Effector CD8-positive, alpha-beta T cell (primary cell): ENCODE measurements at regions not wholly inside any gene's neighbourhood (a gene's known extent, or its start where the extent isn't known, plus 50 kb on each side); places are given as distances from the start of the nearest gene placed in this dataset.

Source experiments
- DNase-seq: peaks from one replicate; lab custom pipeline; 2025; lab: John Stamatoyannopoulos, UW

DNA sequence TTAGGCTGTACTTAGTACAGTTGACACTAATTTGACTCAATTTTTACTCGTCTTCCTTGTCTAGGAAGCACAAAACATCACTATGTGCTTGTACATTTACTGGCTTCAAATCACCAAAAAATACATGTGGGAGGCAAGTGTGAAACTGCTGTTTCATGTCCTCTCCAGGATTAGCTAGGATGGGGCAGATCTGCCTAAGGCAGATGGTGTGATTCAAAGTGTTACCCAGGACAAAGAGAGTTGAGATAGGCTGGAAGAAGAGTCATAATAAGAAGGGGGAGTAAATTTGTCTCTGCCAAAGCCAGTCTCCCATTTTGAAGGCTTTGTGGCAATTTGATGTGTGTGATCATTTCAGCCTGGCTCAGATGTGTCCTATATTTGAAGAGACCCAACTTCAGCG, 821.6 kb upstream of the ZEB2 start:
- DNase-seq, result no peak

DNA sequence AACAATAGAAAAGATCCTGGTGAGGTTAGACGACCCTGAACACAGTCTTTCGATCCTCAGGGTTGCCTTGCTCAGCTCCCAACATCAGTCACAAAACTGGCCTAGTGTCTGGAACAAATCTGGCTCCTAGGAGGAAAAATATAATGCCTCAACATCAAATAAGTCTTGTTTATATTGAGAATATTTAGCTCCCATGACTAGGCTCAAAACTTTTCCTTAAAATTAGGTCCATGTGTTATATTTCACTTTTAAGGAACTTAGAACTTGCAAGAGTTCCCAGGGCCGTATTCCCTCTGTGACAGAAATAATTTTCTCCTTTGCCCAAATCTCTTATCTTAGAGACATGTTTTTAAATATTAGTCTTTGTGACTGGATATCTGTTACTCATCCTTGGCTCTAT, 819.7 kb upstream of the ZEB2 start:
- no peak for DNase-seq

DNA sequence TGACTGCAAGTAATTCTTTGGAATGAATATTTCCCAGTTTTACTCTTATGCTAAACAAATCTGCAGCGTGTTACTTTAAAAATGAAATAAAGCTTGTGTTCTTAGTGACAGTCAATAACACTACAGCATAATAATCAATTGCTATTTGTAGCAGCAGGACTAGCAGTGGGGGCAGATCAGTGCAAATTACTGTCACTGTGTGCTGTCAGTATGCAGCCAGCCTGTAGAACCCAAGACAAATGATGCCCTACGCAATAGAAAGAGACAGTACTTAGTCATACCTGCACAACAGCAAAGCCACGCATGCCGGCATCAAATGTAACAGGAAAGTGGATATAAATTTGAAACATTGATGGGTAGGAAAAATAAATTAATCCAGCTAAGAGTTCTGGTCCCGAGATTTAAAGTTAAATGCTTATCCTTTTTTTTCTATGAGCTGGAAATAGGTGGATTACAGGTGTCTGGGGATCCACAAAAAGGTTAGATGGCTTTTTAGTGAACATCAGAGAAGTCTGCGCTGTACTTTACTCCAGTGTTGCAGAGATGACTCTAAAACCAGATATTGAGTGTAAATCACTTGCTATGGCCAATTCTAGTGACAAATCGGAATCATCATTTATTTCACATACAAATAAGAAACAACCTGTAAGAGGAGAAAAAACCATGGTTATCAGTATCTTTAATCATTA, 812.4 kb upstream of the ZEB2 start:
- DNase-seq, result no peak

DNA sequence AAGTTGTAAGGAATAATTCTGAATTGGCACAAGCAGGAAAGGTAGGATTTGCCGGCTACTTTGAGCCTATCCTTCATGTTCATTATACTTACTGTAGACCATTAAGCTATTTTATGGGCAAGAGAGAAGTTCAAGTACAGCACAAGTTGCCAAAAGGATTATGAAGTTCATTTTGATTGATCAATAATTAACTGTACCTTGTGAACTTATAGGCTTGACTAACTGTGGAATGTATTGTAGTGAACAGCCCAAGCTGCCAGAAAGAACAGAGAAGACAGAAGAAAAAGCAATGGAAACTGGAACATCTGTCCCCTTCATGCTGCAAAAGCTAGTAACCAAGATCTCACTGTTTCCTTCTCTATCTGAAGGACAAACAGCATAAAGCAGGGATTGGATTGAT, 810.1 kb upstream of the ZEB2 start:
- DNase-seq, result no peak

DNA sequence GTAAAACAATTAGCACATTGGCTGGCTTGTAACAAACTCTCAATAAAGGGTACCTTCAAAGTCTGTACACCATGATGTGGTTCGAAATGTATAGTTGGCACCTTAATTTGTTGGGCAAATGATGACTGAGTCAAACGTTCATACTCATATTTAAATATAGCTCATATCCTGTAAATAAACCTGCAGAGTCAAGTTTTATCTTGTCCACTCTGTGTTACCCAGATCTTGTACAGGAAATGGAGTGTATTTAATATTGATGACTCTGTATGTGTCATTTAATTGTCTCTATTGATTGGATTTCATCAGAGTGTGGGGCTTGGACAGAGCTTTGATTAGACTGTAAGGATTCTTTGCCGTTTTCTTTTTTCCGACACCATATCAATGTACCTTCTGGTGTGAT, 805.6 kb upstream of the ZEB2 start:
- DNase-seq, result no peak

DNA sequence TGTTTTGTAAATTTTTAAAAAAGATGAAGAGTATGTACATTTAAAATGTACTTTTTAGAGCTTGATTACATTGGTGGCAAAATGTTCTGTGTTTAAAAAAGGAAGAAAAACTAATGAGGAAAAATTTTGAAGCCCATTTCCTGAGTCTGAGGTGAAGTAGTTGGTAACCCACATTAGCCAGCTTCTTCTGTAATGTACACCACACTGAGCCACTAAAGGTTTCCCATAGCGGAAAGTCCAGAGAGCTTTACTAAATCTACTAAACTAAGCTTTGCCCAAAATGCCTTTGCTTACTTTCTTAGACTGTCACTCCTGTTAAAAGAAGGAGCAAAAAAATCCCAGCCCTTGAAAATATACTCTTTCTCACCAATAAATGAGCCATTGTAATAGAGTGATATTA, 804.8 kb upstream of the ZEB2 start:
- no peak for DNase-seq

DNA sequence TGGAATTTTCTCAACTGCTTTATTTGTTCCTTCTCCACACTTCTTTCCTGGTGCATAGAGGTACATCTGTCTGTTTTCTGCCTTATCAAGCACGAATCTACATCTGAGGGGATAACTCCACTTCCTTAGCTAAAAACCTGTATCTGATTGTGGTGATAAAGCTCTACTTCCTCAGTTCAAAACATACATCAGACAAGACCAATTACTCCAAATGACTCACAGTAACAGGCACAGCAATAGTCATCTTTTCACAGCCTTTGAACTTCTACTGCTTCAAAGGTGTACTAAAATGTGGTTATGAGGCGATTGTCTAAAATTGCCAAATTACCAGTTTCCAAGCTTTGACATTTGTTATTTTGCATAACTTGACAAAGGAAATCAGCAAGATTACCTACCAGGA, 803.6 kb upstream of the ZEB2 start:
- DNase-seq, result no peak

DNA sequence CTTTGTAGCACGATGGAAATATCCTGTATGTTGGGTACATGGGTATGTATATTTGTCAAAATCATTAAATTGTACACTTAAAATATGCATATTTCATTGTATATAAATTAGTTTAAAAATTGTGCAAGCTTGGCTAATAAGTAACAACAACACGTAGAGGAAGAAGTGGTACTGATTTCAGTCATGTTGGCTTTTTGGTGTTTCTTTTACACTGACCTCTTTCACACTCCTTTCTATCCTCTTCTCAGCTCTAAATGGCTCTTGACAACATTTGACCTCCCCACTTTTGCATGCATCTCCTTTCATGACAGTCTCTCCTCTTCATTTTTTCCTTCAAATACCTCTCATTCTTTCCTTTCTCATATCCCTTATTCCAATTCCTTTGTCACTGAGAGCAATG, 801.4 kb upstream of the ZEB2 start:
- DNase-seq, result no peak

DNA sequence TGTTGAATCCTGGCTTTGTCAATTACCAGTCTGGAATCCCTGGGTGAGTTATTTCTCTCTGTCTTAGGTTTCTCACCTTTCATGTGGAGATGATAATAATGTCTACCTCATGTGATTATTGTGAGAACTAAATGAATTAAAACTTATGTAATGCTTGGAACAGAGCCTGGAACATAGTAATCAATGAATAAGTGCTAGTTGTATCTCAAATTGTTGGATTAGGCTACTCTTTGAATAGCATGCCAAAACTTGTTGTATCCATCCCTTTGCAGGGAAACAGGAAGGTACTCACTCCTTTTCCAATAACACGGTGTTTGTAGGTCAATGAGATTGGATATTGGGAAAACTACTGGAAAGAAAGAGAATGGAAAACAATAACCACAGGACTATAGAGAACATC, 796.6 kb upstream of the ZEB2 start:
- no peak for DNase-seq

DNA sequence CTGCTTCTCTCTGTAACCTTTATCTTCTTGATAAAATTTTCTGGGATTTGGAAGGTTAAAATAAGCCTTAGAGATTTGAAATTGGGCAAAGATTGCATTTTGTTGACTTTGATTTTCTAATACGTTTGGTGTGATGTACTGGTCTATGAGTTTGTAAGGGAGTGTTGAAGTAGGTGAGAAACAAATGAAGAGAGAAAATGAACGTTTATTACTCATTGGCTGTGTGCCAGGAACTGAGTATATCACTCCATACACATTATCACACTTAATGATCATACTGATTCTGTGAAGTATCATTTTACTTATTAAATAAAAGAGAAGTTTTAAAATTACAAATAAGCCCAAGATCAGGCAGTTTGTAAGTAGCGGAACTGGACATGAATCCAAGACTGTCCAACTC, 795.1 kb upstream of the ZEB2 start:
- DNase-seq, result no peak

DNA sequence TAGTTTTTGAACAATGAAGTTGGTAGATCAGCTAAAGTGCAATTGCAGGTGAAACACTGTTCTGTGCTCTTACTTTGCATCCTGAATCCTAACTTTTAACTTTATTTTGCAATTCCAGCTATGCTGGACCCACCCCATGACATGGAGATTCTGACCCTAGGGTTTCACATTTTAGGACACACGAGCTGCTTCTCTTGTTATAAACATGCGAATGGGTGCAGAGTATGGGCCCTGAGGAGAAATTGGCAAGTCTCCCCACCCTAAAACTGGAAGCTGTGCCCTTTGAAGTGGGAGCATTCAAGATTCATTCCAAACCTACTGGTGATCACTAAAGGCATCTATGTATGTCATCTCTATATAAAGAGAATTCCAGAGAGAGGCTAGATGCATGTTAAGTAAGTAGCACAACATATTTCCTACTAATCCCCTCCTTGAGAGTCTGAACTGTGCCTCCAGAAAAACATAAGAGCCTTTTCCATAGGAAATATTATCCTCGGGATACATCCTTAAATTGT, 794.3 kb upstream of the ZEB2 start:
- no peak for DNase-seq

DNA sequence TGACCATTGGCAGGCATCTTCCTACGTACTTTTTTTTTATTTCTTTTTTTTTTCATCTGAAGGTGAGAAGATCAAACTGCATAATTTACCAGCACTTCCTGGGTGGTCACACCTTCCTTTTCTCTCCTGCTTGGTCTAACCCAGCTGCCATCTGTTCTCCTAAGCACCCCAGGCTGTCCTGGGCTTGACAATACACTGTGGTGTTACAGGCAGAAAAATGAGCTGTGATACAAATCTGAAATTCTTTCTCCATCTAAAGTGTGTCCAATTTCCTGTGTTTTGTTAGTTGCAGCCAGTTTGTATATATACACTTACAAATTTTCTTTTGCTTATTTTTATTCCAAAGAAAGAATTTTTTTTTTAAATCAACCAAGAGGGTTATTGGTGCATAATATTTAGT, 786.0 kb upstream of the ZEB2 start:
- no peak for DNase-seq

DNA sequence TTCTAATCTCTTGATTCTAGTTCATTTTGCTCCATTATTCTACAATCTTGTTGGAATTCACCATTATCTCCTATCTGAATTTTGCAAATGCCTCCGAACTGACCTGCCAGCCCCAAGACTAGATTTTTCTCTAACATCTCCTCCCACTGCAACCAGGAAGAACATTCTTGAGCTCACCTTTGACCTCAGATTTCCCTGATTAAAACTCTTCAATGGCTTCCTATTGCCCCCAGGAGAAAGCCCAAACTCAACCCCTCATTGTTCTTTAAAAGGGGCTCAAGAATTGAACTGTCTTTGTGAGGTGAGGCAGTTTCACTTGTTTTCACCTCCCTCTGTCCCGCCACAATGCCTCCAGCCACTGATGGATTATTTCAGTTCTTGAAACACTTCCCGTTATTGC, 784.6 kb upstream of the ZEB2 start:
- DNase-seq, result no peak

DNA sequence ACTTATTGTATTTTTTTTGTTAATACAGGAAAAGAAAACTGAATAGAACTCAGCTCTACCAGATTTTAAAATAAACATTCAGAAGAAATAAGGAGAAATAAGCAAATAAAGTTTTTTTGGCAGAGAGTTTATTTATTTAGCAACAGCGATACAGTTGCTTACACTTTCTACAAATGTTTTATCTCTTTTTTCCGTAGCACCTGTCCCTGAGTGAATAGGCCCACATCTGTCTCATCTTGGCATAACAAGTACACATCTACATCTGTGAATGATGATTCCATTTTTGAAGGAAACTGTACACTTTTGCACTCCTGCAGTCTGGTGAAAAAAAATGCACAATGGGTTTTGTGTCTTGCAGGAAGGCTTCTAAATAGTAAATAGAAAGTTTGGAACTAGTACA, 783.6 kb upstream of the ZEB2 start:
- no peak for DNase-seq

DNA sequence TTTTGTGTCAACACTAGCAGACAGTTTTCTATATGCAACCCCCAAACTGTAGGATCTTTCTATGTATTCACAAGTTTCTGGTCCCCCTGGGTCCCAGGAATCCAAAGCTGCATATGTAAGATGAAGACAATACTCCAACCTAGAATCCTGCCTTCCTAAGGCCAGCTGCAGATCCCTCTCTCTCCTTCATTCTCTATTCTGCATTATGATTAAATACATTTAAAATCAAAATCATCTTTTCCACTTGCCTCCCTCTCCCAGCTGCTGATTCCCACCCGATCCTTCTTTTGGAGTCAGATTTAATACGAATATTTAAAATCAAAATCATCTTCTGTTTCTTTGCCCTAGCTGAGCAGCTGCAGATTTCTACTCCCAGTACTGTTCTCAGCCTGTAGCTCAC, 783.0 kb upstream of the ZEB2 start:
- DNase-seq, result no peak

DNA sequence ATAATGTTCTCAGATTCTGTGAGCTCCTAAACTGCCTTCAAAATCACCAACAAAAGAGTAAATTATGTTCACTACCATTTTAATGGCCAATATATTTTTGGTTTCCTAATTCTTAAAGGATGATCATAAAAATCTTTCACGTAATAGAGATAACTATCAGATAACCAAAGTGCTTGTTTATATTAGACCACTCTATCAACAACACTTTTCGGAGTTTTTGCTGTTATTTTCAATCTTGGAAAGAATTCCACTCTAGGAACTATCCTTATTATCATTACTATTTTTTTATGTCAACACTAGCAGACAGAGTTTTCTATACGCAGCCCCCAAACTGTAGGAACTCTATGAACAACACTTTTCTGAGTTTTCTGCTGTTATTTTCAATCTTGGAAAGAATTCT, 782.5 kb upstream of the ZEB2 start:
- DNase-seq, result no peak

DNA sequence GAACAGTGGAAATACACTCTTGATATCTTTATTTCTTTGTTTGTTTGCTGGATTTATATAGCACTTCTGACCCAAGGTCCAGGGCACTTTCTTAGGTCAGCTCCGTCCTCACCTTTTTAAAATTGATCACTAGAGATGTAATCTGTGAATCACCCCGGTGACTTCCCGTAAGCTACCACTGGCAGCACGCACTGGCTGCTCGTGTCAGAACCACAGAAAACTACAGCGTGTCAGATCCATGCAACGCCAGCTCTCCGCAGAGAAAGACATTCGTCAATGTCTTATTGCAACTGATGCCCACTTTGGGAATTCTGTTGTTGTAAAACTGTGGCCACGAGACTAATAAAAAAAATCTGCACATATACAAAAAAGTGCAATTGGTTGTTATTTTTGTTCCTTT, 779.4 kb upstream of the ZEB2 start:
- DNase-seq, result no peak

DNA sequence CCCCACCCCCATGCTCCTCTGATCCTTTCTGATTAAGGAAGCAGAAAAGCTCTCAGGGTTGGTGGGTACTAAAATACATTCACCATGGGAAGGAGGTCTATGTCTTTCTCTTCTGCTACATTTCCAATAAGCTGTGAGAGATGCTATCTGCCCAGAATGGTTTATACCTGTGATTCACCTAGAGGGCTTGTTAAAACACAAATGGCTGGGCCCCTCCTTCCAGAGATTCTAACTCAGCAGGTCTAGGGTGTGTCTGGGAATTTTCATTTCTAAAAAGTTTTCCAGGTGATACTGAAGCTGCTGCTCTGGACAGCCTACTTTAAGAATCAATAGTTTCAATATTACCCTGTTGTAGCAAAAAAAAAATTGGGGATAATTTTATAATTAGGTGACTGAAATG, 772.2 kb upstream of the ZEB2 start:
- DNase-seq, result no peak

DNA sequence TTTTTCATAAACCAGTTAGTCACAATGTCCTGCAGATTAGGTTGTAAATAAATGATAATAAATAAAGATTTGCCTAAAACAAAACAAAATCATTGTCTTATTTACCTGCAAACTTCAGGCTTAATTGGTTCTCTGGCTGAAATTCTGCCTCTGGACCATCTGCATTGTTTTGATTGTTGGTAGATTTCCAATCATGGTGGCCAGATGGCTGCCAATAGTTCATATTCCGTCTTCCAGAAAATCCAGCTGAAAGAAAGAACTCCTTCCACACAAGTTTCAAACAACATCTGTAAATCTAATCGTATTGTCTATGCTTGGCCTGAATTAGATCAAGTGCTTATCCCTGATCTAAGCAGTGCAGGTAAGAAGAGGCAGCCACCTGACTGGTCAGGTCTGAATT, 771.1 kb upstream of the ZEB2 start:
- no peak for DNase-seq

DNA sequence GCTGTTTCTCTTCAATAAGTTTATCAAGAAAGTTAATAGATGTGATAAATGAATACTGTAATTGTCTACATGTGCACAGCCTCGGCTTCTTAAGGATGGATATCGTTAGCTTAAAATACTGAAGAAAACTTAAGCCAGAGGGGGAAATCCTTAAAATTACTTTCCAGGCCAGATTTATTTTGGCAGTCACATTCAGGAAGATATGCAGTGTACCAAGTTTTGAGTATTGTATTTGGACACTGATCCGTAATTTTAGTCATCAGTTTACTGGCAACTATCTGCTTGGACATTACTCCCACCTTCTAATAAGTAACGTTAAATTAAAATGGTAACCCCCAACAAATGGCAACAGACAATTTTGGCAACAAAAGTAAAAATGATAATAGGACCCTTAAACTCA, 770.0 kb upstream of the ZEB2 start:
- no peak for DNase-seq

DNA sequence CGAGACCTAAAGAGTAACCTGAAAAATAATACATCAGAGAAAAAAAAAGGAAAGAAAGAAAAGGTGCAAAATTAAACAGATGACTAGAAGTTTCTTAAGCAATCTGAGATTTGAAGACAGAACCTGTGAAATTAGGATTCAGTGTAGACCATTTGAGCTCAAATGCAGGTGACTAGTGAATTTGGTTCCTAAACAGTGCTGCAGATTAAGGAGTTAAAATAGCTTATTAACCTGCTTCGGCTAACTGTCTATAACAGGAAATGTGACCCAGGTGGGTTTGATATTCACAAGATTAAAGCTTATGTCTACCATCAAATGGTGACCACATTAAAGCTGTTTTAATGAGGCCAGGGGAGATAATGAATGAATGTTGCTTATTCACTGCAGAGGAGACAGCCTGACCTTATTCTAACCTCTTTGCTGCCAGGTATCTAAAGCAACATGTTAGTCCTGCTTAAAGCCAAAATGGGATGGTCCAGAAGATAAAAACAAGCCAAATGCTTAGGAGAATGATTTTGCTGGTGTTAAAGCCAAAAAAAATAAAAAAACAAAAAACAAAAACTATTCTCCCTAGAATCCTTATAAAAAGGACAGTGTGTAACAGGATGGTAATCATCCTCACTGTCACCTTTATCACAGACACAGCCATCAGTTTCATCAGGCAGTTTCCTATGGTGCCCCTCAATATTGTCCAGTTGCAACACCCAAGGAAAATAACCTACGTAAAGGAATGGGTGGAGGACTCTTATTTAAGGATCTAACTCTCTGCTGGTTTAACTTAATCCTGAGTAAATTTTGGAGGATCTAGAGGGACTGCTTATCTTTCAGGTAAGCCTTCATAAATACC, 769.0 kb upstream of the ZEB2 start:
- DNase-seq, result no peak

DNA sequence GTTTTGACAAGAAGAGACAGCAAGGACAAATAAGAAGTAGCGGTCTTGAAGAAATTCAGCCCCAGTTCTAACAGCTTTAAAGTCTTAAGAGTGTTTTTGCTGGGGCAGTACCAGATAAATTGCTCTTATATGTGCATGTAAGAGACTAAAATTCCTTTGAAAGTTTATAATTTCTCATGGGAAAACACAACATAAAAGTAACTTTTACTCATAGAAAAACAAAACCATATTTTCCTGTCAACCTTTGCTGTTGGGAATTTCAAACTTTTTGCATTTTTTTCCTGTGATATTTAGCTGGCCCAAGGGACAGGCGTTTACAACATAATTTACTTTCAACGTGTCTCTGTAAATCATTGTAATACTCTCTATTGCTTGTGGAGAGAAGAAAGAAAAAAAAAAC, 767.8 kb upstream of the ZEB2 start:
- no peak for DNase-seq

DNA sequence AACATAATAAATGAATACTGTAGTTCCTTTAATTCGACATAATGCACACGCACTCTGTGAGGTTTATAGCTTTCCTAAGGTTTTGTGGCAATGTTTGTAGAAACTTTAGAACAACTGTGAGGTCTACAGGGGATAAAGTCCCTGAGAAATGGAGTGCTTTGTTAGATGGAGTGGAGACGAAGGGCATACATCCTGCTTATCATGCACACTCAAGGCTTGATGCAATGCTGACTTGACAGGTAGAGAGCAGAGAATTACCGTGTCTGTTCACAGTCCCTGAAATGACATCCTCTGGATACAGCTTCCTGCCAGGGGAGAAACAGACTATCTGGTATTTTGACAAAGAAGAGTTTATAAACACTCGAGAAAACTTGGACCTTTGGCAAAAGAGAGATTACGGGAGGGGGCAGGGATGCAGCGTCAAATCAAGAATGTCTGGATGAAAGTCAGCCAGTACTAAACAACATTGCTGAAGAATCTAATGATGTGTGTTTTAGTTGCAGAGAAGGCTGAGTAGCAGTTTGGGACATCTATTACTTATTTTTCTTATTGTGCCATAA, 766.9 kb upstream of the ZEB2 start:
- no peak for DNase-seq
